NCI-H2171 (cell line): ENCODE measurements at regions not wholly inside any gene's neighbourhood (a gene's known extent, or its start where the extent isn't known, plus 50 kb on each side); places are given as distances from the start of the nearest gene placed in this dataset.

Experiments used
- DNase-seq: peaks from one replicate; lab custom pipeline; 2025; lab: John Stamatoyannopoulos, UW

DNA sequence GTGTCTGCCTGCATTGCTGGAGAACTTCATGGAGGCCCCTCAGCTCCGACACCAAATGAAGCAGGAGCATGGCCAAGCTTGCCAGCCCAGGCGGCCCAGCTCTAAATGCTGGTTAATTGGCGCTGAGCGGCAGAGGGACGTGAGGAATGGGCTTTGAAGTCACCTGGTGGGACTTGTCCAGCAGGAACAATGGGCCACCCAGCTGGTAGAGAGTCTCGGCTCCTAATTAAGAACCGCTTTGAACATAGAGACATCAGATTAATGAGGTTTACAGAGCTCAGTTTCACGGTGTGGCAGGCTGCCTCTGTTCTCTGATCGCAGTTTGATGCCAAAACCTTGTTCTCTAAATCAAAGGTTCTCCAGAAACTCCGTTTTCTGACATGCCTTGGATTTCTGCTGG, 77.5 kb upstream of the LINGO1 start:
- no peak for DNase-seq

DNA sequence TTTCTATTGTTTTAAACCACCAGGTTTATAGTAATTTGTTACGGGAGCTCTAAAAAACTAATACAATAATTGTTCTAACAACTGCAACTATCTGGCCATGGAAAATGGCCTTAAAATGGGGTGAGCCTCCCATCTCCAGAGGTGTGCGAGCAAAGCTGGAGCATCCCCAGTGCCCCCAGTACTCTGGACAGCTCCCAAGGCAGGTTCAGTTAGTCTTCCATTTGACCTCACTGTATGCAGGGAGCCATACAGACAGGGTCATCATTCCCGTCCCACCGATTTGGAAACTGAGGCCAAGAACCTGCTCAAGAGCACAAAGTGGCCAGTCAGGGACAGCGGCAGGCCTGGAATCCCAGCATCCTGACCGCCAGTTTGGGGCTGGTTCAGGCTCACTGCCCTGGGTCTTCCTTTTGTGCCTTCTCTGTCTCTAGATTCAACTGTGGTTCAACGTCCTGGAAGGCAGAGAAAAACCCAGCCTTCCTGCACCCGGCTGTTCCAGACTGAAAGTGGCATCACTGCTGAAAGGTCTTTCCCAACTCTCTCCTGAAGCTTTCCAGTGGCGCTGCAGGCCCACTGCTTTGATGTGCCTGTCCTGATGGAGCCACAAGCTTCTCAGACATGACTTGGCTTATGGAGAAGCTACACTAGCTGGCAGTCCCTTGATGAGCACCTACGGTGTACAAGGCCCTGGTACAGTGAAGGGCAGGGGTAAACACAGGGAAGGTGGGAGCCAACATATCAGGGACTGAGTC, 76.6 kb upstream of the LINGO1 start:
- DNase-seq, result no peak

DNA sequence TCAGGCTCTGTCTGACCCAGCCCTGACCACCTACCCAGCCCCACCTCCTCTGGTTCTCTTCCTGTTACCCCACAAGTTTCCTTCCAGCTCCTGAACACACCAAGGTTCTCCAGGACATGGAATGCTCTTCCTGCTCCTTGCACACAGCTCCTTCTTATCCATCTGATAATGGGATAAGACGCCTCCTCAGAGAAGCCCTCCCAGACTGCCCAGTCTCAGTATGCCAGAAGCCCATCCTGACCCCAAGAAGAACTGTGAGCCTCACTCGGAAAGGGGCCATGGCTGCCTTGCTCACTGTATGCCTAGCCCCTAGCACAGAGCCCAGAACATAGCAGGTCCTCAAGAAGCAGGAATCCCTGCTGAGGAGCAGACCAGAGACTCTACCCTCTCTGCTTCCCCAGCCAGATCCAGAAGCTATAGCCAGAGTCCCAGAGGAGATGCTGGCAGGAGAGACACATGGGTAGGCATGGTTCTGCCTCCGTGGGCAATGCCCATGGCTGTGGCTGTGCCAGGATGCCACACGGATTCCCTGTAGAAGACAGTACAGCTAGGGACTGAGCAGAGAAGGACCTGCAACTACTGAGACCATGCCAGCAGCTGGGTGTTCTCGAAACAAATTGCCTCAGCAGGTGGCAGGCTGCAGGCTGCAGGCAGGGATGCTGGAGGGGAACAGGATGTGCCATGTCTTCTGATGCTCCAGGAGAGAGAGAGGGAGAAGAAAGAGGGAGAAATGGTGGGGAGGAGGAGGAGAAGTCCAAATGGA, 74.0 kb upstream of the LINGO1 start:
- no peak for DNase-seq

GRCh38 chr15:77702211-77702957, 69.7 kb upstream of the LINGO1 start:
- DNase-seq, result no peak

DNA sequence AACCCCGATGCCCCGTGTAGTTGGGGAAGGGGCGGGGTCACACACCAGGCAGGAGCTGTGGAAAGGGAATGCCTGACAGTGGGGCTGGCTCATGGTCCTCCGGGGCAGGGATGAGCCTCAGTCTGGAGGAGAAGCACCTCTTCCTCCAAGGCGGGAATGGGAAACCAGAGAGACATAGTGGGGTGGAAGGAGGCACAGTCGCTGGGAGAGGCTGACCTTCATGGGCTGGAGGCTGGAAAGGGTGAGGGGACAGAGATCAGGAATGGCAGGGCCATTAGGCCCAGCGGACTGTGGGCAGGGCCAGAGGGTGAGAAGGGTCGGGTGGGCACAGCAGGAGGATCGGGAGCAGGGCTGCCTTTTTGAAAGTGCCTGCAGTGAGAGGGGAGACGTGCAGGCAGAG, 65.8 kb upstream of the LINGO1 start:
- no peak for DNase-seq

DNA sequence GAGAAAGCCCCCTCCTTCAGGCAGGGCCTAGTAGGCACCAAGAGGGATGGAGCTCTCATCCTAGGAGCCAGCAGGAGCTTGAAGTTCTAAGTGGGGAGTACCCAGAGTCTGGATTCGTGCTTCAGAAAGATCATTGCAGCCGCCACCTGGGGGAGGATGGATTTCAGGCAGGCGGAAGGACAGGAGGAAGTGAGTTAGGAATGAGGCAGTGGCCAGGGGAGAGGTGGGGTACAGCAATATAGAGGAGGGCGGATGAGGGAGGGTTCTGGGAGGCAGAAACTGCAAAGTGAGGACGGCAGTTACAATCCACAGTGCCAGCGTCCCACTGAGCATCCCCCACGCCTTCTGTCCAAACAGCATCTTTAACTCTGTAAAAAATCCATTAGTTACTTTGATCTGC, 65.2 kb upstream of the LINGO1 start:
- no peak for DNase-seq

- no peak for DNase-seq
These were observed 64.2 kb upstream of the LINGO1 start for GRCh38 chr15:77696871-77697270.

- DNase-seq, result no peak
These were observed 63.4 kb upstream of the LINGO1 start for GRCh38 chr15:77695961-77696582.

GRCh38 chr15:77695548-77695947, 62.8 kb upstream of the LINGO1 start:
- no peak for DNase-seq

DNA sequence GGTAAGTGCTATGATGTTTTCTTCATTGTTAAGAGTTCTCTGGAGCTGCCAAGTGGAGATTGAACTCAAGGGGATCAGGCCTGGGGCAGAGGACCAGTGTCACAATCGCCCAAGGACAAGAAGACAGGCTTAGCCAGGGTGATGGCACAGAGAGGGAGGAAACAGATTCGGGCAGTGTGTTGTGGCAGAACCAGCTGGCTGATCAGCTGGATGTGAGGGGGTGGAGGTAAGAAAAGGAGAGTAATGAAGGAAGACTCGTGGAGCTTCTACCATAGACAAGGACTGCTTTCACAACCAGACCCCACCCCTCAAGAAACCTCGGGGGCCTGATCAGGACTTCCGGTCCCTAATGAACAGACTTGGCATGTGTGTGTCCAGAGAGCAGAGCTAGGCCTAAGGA, 60.9 kb upstream of the LINGO1 start:
- no peak for DNase-seq

DNA sequence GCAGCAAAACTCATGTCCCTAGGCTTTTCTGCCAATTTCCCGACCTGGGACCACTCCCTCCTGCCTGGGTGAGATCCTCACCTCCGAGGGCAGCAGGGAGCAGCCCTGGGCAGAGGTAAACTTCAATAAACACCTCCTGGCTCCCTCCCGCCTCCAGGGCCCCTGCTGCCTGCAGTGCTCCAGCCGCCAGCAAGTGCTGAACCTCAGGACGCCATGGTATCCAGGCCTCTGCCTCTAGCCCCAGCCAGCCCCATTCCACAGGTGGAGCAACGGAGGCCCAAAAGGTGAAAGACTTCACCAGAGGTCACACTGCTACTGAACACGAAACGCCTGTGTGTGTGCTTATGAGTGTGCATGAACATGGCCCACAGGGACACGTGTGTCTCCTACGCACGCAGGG, 59.9 kb upstream of the LINGO1 start:
- no peak for DNase-seq

- DNase-seq, result no peak
These were observed 58.9 kb upstream of the LINGO1 start for GRCh38 chr15:77691607-77692006.

DNA sequence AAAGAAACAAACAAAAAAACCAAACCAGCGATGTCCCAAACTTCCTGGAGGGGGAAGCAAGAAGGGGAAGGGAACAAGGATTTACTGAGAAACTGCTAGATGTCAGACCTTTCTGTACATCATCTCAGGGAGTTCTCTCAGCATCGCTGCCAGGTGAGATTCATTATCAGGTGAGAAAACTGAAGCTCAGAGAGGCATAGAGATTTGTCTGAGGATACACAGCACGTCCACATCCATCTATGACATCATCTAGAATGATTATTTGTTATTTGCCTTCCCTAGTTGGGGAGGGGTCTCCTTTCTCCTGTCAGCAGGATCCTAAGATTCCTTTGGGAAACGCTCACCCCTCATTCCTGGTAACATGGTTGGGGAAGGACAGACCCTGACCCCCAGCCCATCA, 57.1 kb upstream of the LINGO1 start:
- no peak for DNase-seq

GRCh38 chr15:77688693-77689092, 56.0 kb upstream of the LINGO1 start:
- no peak for DNase-seq

GRCh38 chr15:77688266-77688665, 55.6 kb upstream of the LINGO1 start:
- no peak for DNase-seq

DNA sequence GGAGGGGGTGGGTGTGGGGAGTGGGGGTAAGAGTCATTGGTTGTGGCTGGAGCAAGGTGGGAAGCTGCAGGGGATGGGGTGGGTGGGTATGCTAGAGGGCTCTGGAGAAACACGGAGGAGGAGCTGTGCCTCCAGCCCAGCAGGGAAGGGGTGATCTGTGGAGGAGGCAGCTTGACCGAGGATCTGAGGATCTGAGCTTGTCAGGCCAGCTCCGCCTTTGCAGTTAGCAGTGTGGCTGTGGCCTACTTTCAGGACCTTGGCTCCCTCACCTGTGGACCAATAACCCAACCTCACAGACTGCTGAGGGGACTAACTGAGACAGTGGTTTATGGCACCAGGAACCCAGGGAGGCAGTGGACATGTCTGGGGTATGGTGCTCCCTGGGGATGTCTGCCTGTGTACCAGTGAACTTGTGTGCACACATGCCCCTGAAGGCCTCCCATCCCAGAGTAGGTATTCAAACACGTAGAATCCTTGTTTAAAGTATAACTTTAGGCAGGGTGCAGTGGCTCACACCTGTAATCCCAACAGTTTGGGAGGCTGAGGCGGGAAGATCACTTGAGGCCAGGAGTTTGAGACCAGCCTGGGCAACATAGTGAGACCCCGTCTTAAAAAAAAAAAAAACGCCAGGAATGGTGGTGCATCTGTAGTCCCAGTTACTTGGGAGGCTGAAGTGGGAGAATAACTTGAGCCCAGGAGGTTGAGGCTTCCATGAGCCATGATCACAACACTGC, 52.5 kb upstream of the LINGO1 start:
- DNase-seq, result no peak

DNA sequence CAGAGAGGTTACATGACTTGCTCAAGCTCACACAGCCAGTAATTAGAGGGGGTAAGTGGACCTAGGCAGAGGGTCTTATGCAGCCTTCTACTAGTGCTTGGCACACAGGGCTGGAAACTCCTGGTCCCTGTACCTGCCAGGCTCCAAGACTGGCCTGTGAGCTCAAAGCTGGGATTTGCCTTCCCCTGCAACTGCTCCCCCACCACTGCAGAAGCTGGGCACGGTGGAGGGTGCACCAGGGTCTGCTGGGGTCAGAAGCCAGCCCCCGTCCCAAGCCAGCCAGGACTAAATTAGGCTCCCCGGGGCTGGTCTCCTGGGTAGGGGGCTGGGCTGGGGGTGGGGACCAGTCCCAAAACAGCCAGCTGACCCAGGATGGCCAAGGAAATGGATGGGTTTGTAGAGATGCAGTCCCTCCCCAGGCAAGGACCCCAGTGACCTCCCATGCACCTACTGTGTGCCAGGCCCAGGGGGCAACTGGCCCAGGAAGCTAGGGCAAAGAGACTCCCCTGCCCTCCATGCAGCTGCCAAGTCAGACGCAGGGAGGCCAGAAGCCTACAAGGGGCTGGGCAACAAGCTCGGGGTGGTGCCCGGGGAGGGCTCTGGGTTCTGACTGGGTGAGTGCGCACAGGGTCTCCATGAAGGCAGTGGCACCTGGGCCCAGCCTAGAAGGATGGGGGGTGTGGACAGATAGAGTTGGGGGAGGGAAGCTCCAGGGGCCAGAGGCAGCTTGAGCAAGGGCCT, 51.8 kb upstream of the LINGO1 start:
- no peak for DNase-seq

DNA sequence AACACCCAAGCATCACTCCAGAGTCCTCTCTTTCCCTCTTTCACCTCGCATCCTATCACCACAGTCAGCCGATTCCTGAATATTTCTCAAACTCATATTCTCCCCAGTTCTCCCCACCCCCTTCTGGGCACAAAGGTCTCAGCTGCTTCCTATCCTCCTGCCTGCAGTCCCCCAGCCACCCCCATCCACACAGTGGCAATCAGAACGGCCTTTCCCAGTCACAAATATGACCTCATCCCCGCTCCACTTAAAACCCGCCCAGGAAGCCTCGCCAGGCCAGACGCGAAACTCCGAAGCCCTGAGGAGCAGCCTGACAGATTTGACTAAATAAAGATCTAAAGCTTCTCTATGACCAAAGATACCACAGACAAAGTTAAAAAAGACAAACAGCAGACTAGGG, 49.9 kb upstream of the LINGO1 start:
- DNase-seq, result no peak
